HG02840 (cell line): ENCODE measurements at regions not wholly inside any gene's neighbourhood (a gene's known extent, or its start where the extent isn't known, plus 50 kb on each side); places are given as distances from the start of the nearest gene placed in this dataset.

Experiments used
- ATAC-seq: cut with Tn5 transposase; IDR thresholded peaks from one replicate; pipeline ENCODE4 v1.9.1; 2021; ENCODE audit warnings: mild to moderate bottlenecking, moderate library complexity, moderate number of reproducible peaks; ENCODE audit not compliant: unreplicated experiment, low FRiP score

GRCh38 chr10:58932126-58932525, 244.3 kb upstream of the PHYHIPL start:
- no peak for ATAC-seq

- ATAC-seq = no peak
Observed at GRCh38 chr10:58932577-58933314, 243.7 kb upstream of the PHYHIPL start.

GRCh38 chr10:58936364-58936763, 240.1 kb upstream of the PHYHIPL start:
- no peak for ATAC-seq

- no peak for ATAC-seq
Observed at GRCh38 chr10:58937423-58937822, 239.0 kb upstream of the PHYHIPL start.

DNA sequence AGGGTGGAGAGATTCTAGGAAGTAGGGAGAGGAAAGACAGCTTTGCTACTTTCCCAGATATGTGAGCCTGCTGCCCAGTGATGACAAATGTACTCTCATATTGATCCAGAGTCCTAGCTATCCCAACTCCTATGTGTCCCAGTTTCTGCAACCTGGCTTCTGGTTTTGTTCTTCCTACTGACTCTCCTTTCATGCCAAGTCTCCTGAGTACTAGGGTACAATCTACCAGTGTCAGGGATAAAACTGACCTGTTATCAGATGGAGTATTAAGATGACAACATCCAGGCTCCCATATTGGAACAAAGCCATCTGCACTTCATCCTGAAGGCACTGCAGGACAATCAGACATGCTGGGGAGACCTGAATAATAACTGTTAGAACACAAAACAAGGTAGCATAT, 233.7 kb upstream of the PHYHIPL start:
- no peak for ATAC-seq

DNA sequence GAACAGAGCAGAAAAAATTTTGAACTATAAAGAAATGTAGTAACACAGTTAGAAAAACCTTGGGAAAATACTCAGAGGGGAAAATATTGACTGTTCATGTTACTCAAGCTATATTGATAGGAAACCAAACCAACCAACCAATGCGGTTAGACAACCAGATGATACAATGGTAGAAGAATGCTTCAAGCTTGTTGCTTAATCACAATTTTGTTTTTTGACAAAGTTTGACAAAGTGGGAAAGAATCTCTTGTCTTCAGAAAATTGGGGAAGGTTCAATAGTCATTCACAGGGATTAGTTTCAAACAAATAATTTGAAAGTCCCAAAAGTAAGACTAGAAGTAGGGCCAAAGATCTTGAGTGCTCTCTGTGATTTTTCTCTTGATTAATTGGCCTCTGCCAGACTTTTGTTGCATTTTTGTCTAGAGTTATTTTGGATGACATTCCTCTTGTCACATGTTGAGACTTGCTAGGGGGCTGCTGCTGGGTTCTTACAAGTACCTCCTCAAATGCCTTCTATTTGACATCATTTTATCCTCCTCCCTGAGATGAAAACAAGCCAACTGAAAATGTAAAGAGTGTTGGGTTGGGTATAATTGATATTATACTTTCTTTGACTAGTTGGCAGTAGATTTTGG, 233.1 kb upstream of the PHYHIPL start:
- ATAC-seq = no peak

- no peak for ATAC-seq
Observed at GRCh38 chr10:58943960-58944359, 232.5 kb upstream of the PHYHIPL start.

GRCh38 chr10:58948303-58948702, 228.1 kb upstream of the PHYHIPL start:
- no peak for ATAC-seq

- ATAC-seq = no peak
Observed at GRCh38 chr10:58950618-58951017, 225.8 kb upstream of the PHYHIPL start.

DNA sequence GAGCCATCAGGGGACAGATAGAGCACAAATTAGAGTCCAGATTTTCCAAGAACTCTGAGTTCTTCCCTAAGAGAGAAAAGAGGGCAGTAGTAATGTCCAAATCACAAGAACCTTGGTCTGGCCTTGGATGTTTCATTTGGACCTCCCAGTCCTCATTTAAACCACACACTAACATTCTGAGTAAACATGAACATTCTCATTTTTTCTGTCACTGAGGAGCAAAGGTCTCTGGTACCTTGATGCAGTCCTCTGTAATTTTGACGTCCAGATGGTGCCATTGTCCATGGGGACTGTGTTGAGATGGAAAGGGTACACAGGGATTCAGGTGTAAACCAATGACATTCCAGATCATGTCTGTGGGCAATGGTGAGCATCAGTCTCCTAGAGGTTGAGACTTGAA, 225.4 kb upstream of the PHYHIPL start:
- no peak for ATAC-seq

DNA sequence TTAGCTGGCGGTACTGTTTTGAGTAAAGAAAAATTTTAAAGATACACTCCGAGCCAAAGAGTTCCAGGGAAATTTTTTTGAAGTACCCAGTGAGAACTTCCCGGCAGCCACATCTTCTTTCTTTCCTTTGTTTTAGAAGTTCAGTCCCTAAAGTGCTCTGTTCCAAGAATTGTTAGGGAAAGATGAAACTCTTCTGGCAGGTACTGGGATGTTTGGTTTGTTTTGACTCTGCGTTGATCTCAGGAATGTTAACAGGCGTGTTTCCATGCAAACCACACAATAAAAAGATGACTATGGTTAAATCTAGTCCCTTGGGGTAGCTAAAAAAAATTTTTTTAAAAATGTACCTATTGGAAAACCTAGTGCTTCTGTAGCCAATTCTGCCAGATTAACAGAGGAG, 224.7 kb upstream of the PHYHIPL start:
- ATAC-seq = no peak

DNA sequence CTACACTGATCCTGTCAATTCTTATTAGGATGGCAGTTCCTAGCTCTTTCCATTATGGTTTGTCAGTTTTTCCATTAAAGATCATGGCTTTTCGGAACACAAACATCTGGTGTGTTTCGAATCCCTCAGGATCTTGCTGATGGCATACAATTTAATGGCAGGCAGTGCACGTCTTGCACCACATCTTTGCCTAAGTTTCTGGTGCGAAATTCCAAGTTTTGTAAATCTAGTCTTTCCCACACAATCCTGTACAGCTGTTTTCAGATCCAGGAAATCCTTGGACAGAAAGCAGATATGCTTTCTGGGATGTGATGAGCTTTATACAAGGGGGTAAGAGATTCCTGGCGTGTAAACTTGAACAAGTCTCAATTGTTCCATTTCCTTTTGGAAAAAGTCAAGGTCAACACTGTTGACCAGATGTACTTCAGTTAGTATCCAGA, 224.3 kb upstream of the PHYHIPL start:
- no peak for ATAC-seq

GRCh38 chr10:58952747-58953466, 223.5 kb upstream of the PHYHIPL start:
- ATAC-seq = peak; percentile 63

GRCh38 chr10:58954178-58954577, 222.3 kb upstream of the PHYHIPL start:
- ATAC-seq = no peak

- no peak for ATAC-seq
Observed at GRCh38 chr10:58955615-58956014, 220.8 kb upstream of the PHYHIPL start.

GRCh38 chr10:58956926-58957325, 219.5 kb upstream of the PHYHIPL start:
- ATAC-seq = no peak

DNA sequence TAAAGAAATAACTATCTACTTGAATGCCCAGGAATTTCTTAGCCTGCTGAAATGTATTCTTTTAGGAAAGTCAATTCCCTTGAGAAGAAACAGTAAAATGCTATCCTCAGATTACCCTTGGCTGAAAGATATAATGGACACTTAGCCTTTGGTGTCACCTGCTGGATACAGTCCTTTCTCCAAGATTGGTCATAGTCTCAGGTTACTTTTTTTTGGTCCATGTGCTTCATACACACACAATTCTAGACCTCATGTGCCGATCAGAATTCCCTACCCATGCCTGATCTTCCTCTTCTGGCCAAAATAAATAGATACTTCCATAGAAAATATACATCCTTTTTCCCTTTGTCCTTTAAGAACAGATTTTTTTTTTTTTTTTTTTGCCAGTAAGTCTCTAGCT, 218.9 kb upstream of the PHYHIPL start:
- no peak for ATAC-seq

DNA sequence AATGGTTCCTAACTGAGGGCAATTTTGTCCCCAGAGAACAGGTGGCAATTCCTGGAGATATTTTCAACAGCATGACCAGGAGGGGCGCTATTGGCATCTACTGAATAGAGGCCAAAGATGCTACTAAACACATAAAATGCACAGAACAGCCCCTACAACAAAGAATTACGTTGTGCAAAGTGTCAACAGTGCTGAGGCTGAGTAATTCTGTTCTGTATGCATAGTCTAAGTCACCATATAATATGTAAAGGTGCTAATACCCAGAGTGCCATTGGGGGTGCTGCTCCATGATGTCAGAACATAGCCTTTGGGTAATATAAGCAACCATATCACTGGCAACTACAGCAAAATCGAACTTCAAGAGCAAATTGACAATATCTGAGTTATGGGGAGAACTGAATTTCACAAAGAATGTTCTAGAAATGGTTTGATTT, 213.3 kb upstream of the PHYHIPL start:
- ATAC-seq = no peak

- no peak for ATAC-seq
Observed at GRCh38 chr10:58963723-58964124, 212.7 kb upstream of the PHYHIPL start.

- ATAC-seq = no peak
Observed at GRCh38 chr10:58965855-58966254, 210.6 kb upstream of the PHYHIPL start.

DNA sequence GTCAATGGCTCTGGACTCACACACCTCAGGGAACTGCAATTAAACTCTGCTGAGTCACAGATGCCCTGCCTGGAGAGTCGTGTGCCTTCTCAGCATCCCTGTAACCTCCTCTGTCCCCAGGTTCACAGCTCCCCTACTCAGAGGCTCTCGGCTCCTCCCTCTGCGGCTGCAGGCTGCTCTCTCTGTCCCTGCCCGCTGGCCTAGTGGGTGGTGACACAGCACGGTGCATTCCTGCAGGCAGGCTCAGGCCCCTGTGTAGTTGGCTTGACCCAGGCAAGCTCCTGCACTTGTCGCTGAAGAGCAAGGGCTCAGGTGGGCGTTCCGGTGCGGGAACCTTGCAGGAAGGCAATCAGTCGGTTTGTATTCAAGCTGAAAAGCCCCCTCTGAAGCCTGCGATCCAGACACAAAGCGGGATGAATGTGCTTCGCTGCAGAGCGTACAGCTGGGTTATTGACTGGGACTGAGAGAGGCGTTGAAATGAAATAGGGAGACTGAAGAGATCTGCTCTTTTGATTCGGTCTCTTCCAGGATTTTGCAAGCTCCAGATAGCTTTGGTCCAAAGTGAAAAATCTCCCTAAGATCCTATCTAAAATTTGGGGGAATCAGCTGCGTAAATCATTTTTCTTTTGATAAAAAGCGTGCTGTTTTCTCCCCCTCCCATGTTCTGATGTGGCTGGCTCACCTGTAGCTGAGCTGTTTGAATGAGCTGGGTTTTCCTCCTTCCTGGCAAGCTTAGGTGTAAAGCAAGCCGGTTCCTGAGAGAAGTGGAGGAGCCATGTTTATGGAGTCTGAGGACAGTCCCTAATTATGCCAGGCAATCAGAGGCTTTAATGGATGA, 208.7 kb upstream of the PHYHIPL start:
- ATAC-seq = no peak
